ENCODE measurements at regions not wholly inside any gene's neighbourhood (a gene's known extent, or its start where the extent isn't known, plus 50 kb on each side); places are given as distances from the start of the nearest gene placed in this dataset.

DNA sequence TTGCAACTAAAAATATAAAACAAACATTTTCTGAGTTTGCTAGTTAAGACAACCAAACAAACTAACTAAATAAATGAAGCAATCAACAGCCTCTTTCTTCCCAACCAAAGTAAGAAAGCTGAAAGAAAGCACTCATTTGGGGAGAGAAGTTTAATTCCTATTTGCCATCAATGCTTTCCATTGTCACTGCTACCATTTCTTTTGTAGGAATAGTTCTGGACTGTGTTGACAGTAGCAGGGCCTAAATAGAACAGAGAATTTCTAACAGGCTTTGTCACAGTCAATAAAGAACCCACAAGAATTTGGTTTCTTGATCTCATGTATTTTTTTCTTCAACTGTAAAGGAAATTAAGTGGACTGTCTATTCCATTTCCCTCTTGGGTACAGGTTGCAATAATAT lies 1886.4 kb upstream of the TENM3 start:
- Histone ChIP-seq H3K27ac (ENCODE audit: control insufficient read depth, insufficient read depth) (no peak overlapping the region), H3K36me3 (ENCODE audit: control insufficient read depth in 2 of 2, insufficient read depth in 2 of 2, low read length in 1 of 2) (no peaks in the 10 kb centered on the region), H3K9ac (ENCODE audit: control insufficient read depth, insufficient read depth, low read length) (no peak overlapping the region), H3K9me3 (replicated peaks; ENCODE audit: control insufficient read depth, insufficient read depth, low read length) (no peaks in the 10 kb centered on the region; the same call in 2 of the 3 replicates), H3K4me1 (ENCODE audit: control insufficient read depth, insufficient read depth, low read length) (no peaks in the 10 kb centered on the region), H3K4me2 (ENCODE audit: control insufficient read depth, insufficient read depth) (no peak overlapping the region), H3K27me3 (replicated peaks in 1 of 2; ENCODE audit: control insufficient read depth in 2 of 2, insufficient read depth in 2 of 2, low read length in 1 of 2) (no peaks in the 10 kb centered on the region), H2AFZ (ENCODE audit: control insufficient read depth, low read depth, low read length) (no peak overlapping the region), H3K79me2 (ENCODE audit: control insufficient read depth, insufficient read depth, low read length) (no peaks in the 10 kb centered on the region), H3K4me3 (no peak overlapping the region), H4K20me1 (ENCODE audit: control insufficient read depth, insufficient read depth) (no peaks in the 10 kb centered on the region)
- ChIA-PET RAD21 (ENCODE audit: unreplicated experiment) (no interaction called here), POLR2A (no interaction called here), CTCF (no interaction called here), SMC1A (ENCODE audit: uncharacterized antibody, unreplicated experiment) (no interaction called here)
- DNase-seq (ENCODE audit: low read depth, low spot score) (no peak), FAIRE-seq (no peak), ATAC-seq (no peak)
- TF ChIP-seq NR2C2 (IDR thresholded peaks at IDR 0.05; ENCODE audit: borderline replicate concordance, control insufficient read depth, insufficient read length, low read depth) (no peak), RUNX3 (IDR thresholded peaks at IDR 0.05; ENCODE audit: low read length) (no peak), ZNF592 (IDR thresholded peaks at IDR 0.05) (no peak), ETV6 (conservative IDR thresholded peaks at IDR 0.05 in 1 of 2, IDR thresholded peaks at IDR 0.05 in 1 of 2; ENCODE audit: borderline replicate concordance in 1 of 2, low read depth in 1 of 2) (no peak), CBFB (IDR thresholded peaks at IDR 0.05; ENCODE audit: low read depth) (no peak), SREBF2 (IDR thresholded peaks at IDR 0.05; ENCODE audit: low read length) (no peak), MEF2A (IDR thresholded peaks at IDR 0.05; ENCODE audit: insufficient read depth, low read depth, low read length) (no peak), ZNF384 (IDR thresholded peaks at IDR 0.05; ENCODE audit: borderline replicate concordance, low read depth, low read length) (no peak), CBX5 (IDR thresholded peaks at IDR 0.05; ENCODE audit: low read depth) (no peak), CREB1 (IDR thresholded peaks at IDR 0.05; ENCODE audit: low read depth) (no peak), ZNF217 (IDR thresholded peaks at IDR 0.05) (no peak), ATF7 (IDR thresholded peaks at IDR 0.05; ENCODE audit: low read depth) (no peak), ZBTB4 (CRISPR knock-in tag; IDR thresholded peaks at IDR 0.05) (no peak), NR2F1 (conservative IDR thresholded peaks at IDR 0.05) (no peak), CHD2 (IDR thresholded peaks at IDR 0.05; ENCODE audit: borderline replicate concordance, low read depth, low read length) (no peak), FOS (IDR thresholded peaks at IDR 0.05; ENCODE audit: borderline replicate concordance, extremely low read depth, insufficient read length) (no peak)
- TF ChIP-seq, protein P1, sequence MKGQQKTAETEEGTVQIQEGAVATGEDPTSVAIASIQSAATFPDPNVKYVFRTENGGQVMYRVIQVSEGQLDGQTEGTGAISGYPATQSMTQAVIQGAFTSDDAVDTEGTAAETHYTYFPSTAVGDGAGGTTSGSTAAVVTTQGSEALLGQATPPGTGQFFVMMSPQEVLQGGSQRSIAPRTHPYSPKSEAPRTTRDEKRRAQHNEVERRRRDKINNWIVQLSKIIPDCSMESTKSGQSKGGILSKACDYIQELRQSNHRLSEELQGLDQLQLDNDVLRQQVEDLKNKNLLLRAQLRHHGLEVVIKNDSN (IDR thresholded peaks at IDR 0.05; ENCODE audit: borderline replicate concordance, extremely low read length, insufficient read depth, low read depth, low read length), result no peak
- TF ChIP-seq, protein P2, sequence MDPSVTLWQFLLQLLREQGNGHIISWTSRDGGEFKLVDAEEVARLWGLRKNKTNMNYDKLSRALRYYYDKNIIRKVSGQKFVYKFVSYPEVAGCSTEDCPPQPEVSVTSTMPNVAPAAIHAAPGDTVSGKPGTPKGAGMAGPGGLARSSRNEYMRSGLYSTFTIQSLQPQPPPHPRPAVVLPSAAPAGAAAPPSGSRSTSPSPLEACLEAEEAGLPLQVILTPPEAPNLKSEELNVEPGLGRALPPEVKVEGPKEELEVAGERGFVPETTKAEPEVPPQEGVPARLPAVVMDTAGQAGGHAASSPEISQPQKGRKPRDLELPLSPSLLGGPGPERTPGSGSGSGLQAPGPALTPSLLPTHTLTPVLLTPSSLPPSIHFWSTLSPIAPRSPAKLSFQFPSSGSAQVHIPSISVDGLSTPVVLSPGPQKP (IDR thresholded peaks at IDR 0.05; ENCODE audit: low read depth, low read length), result no peak
- intact Hi-C loops (cut with micrococcal nuclease; ENCODE audit: unreplicated experiment) (no loop called here), in situ Hi-C loops (cut with MboI) (no loop called here)
- no TSS peak for BruUV-seq (replicated peaks)

All from GM12878 (cell line).